Heart left ventricle (tissue), 13 donors: ENCODE measurements at regions not wholly inside any gene's neighbourhood (a gene's known extent, or its start where the extent isn't known, plus 50 kb on each side); places are given as distances from the start of the nearest gene placed in this dataset.

ENCODE experiments used
- POLR2A ChIP-seq, 2 donors: fragments of 450-650 bp; IDR thresholded peaks; one replicate each; pipeline ENCODE4 v1.6.1; 2017; ENCODE audit warnings: antibody characterized with exemption in 2 of 2, mild to moderate bottlenecking in 2 of 2, moderate library complexity in 2 of 2
- TF ChIP-seq, protein P1 (sequence below), 12 donors: fragments of 200-600 bp; sonication (generic) in 4 of 12; IDR thresholded peaks; one replicate each; pipeline versions ENCODE4 v1.5.0 to v1.8.0; 2018 to 2022; ENCODE audit warnings: antibody characterized with exemption in 12 of 12, mild to moderate bottlenecking in 5 of 12
- donor health status: ischemic (EF 13 %, LVEDD 7.1; RV severe dilation, severe dysfunction).
- donor health status: DM: no; HTN: yes; CAD: no.
- donor health status: DM: no; HTN: no; CAD: no.
- donor health status: ischemic (EF 25% LVEDD 6.9; RV normal size, moderate dysfunction).
- donor health status: ischemic (EF 25% LVEDD 5.7; RV mildly dilated, moderate dysfunction).
- donor health status: ischemic (EF 35%, LVEDD 5.7; RV mildly dilated, moderate dysfunction).
- donor health status: nonischemic (EF 11% LVEDD 7.7; RV severe dilation, severe dysfunction).
- donor health status: DM: yes; HTN: yes; CAD: no.
- donor health status: PGD.
- donor health status: ischemic (EF 29% LVEDD 5.4; RV normal size, mild dysfunction).
- donor health status: nonischemic (EF 23%, LVEDD 6.1; RV moderate dilation, normal function).

DNA sequence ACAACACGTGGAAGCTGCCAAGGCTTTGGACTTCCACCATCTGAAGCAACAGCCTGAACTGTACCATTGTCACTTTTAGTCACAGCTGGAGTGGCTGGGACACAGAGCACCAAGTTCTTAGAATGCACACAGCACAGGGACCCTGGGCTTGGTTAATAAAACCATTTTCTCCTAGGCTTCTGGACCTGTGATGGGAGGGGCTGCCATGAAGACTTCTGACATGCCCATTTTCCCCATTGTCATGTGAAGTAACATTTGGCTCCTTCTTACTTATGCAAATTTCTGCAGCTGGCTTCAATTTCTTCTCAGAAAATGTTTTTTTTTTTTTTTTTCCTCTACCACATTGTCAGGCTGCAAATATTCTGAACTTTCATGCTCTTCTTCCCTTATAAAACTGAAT lies 138.6 kb upstream of the BRINP3 start:
- TF ChIP-seq, protein P1, sequence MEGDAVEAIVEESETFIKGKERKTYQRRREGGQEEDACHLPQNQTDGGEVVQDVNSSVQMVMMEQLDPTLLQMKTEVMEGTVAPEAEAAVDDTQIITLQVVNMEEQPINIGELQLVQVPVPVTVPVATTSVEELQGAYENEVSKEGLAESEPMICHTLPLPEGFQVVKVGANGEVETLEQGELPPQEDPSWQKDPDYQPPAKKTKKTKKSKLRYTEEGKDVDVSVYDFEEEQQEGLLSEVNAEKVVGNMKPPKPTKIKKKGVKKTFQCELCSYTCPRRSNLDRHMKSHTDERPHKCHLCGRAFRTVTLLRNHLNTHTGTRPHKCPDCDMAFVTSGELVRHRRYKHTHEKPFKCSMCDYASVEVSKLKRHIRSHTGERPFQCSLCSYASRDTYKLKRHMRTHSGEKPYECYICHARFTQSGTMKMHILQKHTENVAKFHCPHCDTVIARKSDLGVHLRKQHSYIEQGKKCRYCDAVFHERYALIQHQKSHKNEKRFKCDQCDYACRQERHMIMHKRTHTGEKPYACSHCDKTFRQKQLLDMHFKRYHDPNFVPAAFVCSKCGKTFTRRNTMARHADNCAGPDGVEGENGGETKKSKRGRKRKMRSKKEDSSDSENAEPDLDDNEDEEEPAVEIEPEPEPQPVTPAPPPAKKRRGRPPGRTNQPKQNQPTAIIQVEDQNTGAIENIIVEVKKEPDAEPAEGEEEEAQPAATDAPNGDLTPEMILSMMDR (IDR thresholded peaks at IDR 0.05): no peak
- no peak for TF ChIP-seq POLR2A (IDR thresholded peaks at IDR 0.05)
